Neural cell (in vitro differentiated cells): ENCODE measurements at regions not wholly inside any gene's neighbourhood (a gene's known extent, or its start where the extent isn't known, plus 50 kb on each side); places are given as distances from the start of the nearest gene placed in this dataset.

Experiments
- H2AFZ ChIP-seq: fragments of 200-600, 300-800 bp; sonication (generic), shearing (Covaris generic); 2 replicates; pipeline ENCODE4 v1.6.0; 2014; ENCODE audit warnings: low read depth, mild to moderate bottlenecking, antibody characterized with exemption, low read length, moderate library complexity
- H3F3A ChIP-seq: fragments of 200-600 bp; shearing (Covaris generic); 2 replicates; pipeline ENCODE4 v1.6.1; 2016; ENCODE audit warnings: mild to moderate bottlenecking, moderate library complexity, mixed read lengths, antibody characterized with exemption, low read length; ENCODE audit not compliant: insufficient read depth, poor library complexity, severe bottlenecking
- H3K27ac ChIP-seq: fragments of 200-600, 300-800 bp; sonication (generic), shearing (Covaris generic); 2 replicates; pipeline ENCODE4 v1.5.1; 2014; ENCODE audit warnings: mild to moderate bottlenecking, low read length, moderate library complexity
- H3K27me3 ChIP-seq: fragments of 300-800, 200-600 bp; sonication (generic), shearing (Covaris generic); 2 replicates; pipeline ENCODE4 v1.6.0; 2014; ENCODE audit warnings: mild to moderate bottlenecking, low read depth, low read length, moderate library complexity; ENCODE audit not compliant: insufficient read depth
- H3K36me3 ChIP-seq: fragments of 300-800, 200-600 bp; sonication (generic), shearing (Covaris generic); 2 replicates; pipeline ENCODE4 v1.5.1; 2014; ENCODE audit warnings: mild to moderate bottlenecking, antibody characterized with exemption, low read length, moderate library complexity; ENCODE audit not compliant: insufficient read depth
- H3K4me2 ChIP-seq: fragments of 300-800, 200-600 bp; sonication (generic), shearing (Covaris generic); 2 replicates; pipeline ENCODE4 v1.6.0; 2014; ENCODE audit warnings: mild to moderate bottlenecking, low read length
- H3K4me3 ChIP-seq: fragments of 300-800, 200-600 bp; sonication (generic), shearing (Covaris generic); 2 replicates; pipeline ENCODE4 v1.5.1; 2014; ENCODE audit warnings: mild to moderate bottlenecking, low read length, moderate library complexity
- H3K79me2 ChIP-seq: fragments of 200-600 bp; shearing (Covaris generic); replicated peaks from 2 replicates; pipeline ENCODE4 v1.6.0; 2014; ENCODE audit warnings: mild to moderate bottlenecking, low read length, moderate library complexity; ENCODE audit not compliant: insufficient read depth
- H3K9ac ChIP-seq: fragments of 300-800, 200-600 bp; sonication (generic), shearing (Covaris generic); 2 replicates; pipeline ENCODE4 v1.6.1; 2016; ENCODE audit warnings: mild to moderate bottlenecking, low read length, mixed read lengths
- H3K9me2 ChIP-seq: fragments of 200-600 bp; shearing (Covaris generic); 2 replicates; pipeline ENCODE4 v1.6.1; 2016; ENCODE audit warnings: mild to moderate bottlenecking, low read length, mixed read lengths; ENCODE audit not compliant: insufficient read depth
- H3K9me3 ChIP-seq: fragments of 200-600, 300-800 bp; sonication (generic), shearing (Covaris generic); 2 replicates; pipeline ENCODE4 v1.6.1; 2016; ENCODE audit warnings: mild to moderate bottlenecking, mixed run types, low read length, moderate library complexity, mixed read lengths
- H4K20me1 ChIP-seq: fragments of 200-600 bp; shearing (Covaris generic); 2 replicates; pipeline ENCODE4 v1.6.1; 2016; ENCODE audit warnings: mild to moderate bottlenecking, mixed run types; ENCODE audit not compliant: insufficient read depth
- EP300 ChIP-seq: fragments of 450-650 bp; conservative IDR thresholded peaks from 2 replicates; pipeline ENCODE4 v1.6.1; 2014; ENCODE audit warnings: antibody characterized with exemption, mild to moderate bottlenecking, moderate library complexity; ENCODE audit not compliant: poor library complexity, severe bottlenecking
- EZH2 ChIP-seq: fragments of 200-600, 300-800 bp; shearing (Covaris generic), sonication (generic); IDR thresholded peaks from 2 replicates; pipeline ENCODE4 v1.6.1; 2014; ENCODE audit warnings: antibody characterized with exemption, low read length, borderline replicate concordance, mild to moderate bottlenecking; ENCODE audit not compliant: insufficient read depth, poor library complexity, severe bottlenecking
- MXI1 ChIP-seq: fragments of 450-650 bp; conservative IDR thresholded peaks from 2 replicates; pipeline ENCODE4 v1.6.1; 2014; ENCODE audit warnings: antibody characterized with exemption, mild to moderate bottlenecking; ENCODE audit not compliant: poor library complexity, severe bottlenecking
- POLR2AphosphoS5 ChIP-seq: IDR thresholded peaks from 2 replicates; pipeline ENCODE4 v1.6.1; 2012
- RAD21 ChIP-seq: fragments of 450-650 bp; conservative IDR thresholded peaks from 2 replicates; pipeline ENCODE4 v1.6.1; 2014; ENCODE audit warnings: antibody characterized with exemption, mild to moderate bottlenecking, moderate library complexity
- SMC3 ChIP-seq: fragments of 450-650 bp; conservative IDR thresholded peaks from 2 replicates; pipeline ENCODE4 v1.6.1; 2014; ENCODE audit warnings: antibody characterized with exemption, mild to moderate bottlenecking, moderate library complexity; ENCODE audit not compliant: poor library complexity
- TAF1 ChIP-seq: IDR thresholded peaks from 2 replicates; pipeline ENCODE4 v1.6.1; 2012; ENCODE audit warnings: low read depth
- TF ChIP-seq, protein P1 (sequence below): fragments of 450-650 bp; IDR thresholded peaks from 2 replicates; pipeline ENCODE4 v1.5.1; 2014; ENCODE audit warnings: antibody characterized with exemption, mild to moderate bottlenecking, moderate library complexity; ENCODE audit not compliant: poor library complexity, severe bottlenecking
- TF ChIP-seq, protein P2 (sequence below): IDR thresholded peaks from 2 replicates; pipeline ENCODE4 v1.6.1; 2012; ENCODE audit warnings: borderline replicate concordance

DNA sequence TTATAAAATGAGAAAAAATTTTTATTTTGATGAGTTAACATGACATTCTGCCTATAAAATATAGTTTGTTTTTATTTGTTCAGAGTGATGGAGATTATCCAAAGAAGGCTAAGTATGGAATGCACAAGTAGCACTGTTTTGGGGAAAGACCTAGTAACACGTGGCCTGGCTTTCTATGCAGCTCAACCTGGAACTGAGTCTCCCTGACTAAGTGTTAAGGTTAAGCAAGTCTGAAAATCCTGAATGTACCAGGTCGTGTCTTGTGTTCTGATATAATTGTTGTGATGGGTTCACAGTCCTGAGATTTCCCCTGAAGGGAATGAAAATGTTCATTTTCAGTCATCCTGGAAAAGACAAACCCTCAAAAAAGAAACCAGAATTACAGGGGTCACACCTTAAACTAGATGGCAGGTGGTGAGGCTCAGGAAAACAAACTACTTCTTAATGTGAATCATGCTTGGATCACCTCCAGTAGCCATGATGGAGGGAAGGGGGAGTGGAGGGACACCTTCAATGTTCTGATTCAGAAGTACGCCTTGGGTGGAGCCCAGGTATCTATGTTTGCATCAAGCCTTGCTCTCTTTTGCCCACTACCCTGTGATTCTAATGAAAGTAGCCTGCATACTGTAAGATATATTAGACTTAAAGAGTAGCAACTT lies 236.8 kb downstream of the ALX1 start:
- Histone ChIP-seq H3K9me2 (no peaks in the 10 kb centered on the region), H3K27ac (no peak overlapping the region), H3K27me3 (no peaks in the 10 kb centered on the region), H3K79me2 (no peaks in the 10 kb centered on the region), H3F3A (no peaks in the 10 kb centered on the region), H3K4me2 (no peak overlapping the region), H3K9ac (no peak overlapping the region), H2AFZ (no peak overlapping the region), H3K9me3 (no peaks in the 10 kb centered on the region), H4K20me1 (no peaks in the 10 kb centered on the region), H3K36me3 (no peaks in the 10 kb centered on the region), H3K4me3 (no peak overlapping the region)
- no peak for TF ChIP-seq SMC3
- no peak for TF ChIP-seq POLR2AphosphoS5
- TF ChIP-seq TAF1 = no peak
- TF ChIP-seq EP300 = no peak
- TF ChIP-seq EZH2 = no peak
- TF ChIP-seq, protein P1, sequence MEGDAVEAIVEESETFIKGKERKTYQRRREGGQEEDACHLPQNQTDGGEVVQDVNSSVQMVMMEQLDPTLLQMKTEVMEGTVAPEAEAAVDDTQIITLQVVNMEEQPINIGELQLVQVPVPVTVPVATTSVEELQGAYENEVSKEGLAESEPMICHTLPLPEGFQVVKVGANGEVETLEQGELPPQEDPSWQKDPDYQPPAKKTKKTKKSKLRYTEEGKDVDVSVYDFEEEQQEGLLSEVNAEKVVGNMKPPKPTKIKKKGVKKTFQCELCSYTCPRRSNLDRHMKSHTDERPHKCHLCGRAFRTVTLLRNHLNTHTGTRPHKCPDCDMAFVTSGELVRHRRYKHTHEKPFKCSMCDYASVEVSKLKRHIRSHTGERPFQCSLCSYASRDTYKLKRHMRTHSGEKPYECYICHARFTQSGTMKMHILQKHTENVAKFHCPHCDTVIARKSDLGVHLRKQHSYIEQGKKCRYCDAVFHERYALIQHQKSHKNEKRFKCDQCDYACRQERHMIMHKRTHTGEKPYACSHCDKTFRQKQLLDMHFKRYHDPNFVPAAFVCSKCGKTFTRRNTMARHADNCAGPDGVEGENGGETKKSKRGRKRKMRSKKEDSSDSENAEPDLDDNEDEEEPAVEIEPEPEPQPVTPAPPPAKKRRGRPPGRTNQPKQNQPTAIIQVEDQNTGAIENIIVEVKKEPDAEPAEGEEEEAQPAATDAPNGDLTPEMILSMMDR = no peak
- no peak for TF ChIP-seq MXI1
- TF ChIP-seq RAD21 = no peak
- TF ChIP-seq, protein P2, sequence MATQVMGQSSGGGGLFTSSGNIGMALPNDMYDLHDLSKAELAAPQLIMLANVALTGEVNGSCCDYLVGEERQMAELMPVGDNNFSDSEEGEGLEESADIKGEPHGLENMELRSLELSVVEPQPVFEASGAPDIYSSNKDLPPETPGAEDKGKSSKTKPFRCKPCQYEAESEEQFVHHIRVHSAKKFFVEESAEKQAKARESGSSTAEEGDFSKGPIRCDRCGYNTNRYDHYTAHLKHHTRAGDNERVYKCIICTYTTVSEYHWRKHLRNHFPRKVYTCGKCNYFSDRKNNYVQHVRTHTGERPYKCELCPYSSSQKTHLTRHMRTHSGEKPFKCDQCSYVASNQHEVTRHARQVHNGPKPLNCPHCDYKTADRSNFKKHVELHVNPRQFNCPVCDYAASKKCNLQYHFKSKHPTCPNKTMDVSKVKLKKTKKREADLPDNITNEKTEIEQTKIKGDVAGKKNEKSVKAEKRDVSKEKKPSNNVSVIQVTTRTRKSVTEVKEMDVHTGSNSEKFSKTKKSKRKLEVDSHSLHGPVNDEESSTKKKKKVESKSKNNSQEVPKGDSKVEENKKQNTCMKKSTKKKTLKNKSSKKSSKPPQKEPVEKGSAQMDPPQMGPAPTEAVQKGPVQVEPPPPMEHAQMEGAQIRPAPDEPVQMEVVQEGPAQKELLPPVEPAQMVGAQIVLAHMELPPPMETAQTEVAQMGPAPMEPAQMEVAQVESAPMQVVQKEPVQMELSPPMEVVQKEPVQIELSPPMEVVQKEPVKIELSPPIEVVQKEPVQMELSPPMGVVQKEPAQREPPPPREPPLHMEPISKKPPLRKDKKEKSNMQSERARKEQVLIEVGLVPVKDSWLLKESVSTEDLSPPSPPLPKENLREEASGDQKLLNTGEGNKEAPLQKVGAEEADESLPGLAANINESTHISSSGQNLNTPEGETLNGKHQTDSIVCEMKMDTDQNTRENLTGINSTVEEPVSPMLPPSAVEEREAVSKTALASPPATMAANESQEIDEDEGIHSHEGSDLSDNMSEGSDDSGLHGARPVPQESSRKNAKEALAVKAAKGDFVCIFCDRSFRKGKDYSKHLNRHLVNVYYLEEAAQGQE = no peak

DNA sequence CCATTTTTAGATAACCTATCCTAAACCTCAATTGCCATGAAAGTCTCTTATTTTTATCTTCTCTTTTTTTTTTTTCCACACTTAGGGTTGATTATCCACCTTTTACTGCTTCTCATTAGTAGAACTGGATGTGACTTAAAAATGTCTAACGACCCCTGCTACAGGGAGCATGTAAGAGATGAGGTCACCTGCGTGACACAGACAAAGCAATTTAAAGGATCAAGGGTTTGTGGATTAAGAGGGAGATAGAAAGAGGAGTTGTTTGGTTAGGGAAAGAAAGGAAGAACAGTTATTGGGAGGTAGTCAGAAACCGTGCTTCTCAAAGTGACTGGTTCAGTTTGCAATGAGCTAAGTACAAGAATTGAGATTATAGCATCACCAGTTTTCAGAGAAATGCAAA lies 239.1 kb downstream of the ALX1 start:
- TF ChIP-seq RAD21 (no peak), MXI1 (no peak), EZH2 (no peak), SMC3 (no peak), TAF1 (no peak), EP300 (no peak), POLR2AphosphoS5 (no peak)
- TF ChIP-seq, protein P2 = no peak
- TF ChIP-seq, protein P1 = no peak
- Histone ChIP-seq H3K4me3 (no peak overlapping the region), H3K9ac (no peak overlapping the region), H3K36me3 (no peaks in the 10 kb centered on the region), H3K4me2 (no peak overlapping the region), H3K27me3 (no peaks in the 10 kb centered on the region), H3K9me3 (no peaks in the 10 kb centered on the region), H3K79me2 (no peaks in the 10 kb centered on the region), H3F3A (no peaks in the 10 kb centered on the region), H2AFZ (no peak overlapping the region), H3K27ac (no peak overlapping the region), H4K20me1 (no peaks in the 10 kb centered on the region), H3K9me2 (no peaks in the 10 kb centered on the region)
